ENCODE measurements at regions not wholly inside any gene's neighbourhood (a gene's known extent, or its start where the extent isn't known, plus 50 kb on each side); places are given as distances from the start of the nearest gene placed in this dataset.

DNA sequence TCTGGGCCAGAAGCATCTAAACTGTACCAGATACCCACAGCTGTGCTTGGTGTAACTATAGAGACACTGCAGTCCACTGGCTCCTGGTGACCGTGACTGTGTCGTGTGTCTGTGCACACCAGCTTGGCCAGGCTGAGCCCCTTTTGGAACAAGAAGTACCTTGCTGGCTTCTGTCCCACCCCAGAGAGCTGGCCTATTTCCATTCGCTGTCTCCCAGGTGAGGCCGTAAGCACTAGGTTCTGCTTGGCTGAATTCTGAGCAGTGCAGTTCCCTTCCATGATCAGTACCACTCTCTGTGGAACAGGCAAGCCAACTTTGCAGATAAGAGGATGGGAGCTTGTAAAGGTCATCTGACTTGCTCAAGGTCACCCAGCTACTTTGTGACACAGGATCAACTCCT lies 119.9 kb upstream of the DNAH14 start:
- Mint-ChIP-seq H3K36me3 (ENCODE audit: insufficient read depth, unreplicated experiment) (no peaks in the 10 kb centered on the region), H3K27me3 (ENCODE audit: insufficient read depth, unreplicated experiment) (no peaks in the 10 kb centered on the region), H3K4me3 (ENCODE audit: unreplicated experiment) (no peak overlapping the region), H3K9me3 (ENCODE audit: unreplicated experiment) (peaks cover 6% of the 10 kb centered on the region), H3K4me1 (ENCODE audit: low read depth, unreplicated experiment) (no peaks in the 10 kb centered on the region), H3K27ac (ENCODE audit: unreplicated experiment) (no peak overlapping the region)
- Histone ChIP-seq H3K4me3 (ENCODE audit: low read depth, low read length) (no peak overlapping the region), H3K27me3 (replicated peaks; ENCODE audit: control insufficient read depth, insufficient read depth, low read length) (no peaks in the 10 kb centered on the region), H3K36me3 (ENCODE audit: control insufficient read depth, insufficient read depth, low read length) (no peaks in the 10 kb centered on the region), H3K4me1 (no peaks in the 10 kb centered on the region), H3K9me3 (no peaks in the 10 kb centered on the region)
- CTCF ChIA-PET, result no interaction called here
- POLR2A ChIA-PET, result no interaction called here
- no peak for DNase-seq
- intact Hi-C loops (cut with micrococcal nuclease; ENCODE audit: unreplicated experiment), result no loop called here
- TF ChIP-seq, protein P1, sequence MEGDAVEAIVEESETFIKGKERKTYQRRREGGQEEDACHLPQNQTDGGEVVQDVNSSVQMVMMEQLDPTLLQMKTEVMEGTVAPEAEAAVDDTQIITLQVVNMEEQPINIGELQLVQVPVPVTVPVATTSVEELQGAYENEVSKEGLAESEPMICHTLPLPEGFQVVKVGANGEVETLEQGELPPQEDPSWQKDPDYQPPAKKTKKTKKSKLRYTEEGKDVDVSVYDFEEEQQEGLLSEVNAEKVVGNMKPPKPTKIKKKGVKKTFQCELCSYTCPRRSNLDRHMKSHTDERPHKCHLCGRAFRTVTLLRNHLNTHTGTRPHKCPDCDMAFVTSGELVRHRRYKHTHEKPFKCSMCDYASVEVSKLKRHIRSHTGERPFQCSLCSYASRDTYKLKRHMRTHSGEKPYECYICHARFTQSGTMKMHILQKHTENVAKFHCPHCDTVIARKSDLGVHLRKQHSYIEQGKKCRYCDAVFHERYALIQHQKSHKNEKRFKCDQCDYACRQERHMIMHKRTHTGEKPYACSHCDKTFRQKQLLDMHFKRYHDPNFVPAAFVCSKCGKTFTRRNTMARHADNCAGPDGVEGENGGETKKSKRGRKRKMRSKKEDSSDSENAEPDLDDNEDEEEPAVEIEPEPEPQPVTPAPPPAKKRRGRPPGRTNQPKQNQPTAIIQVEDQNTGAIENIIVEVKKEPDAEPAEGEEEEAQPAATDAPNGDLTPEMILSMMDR (IDR thresholded peaks at IDR 0.05; ENCODE audit: insufficient read depth in 1 of 2, low read depth in 1 of 2, low read length in 1 of 2, severe bottlenecking in 1 of 2, unreplicated experiment in 1 of 2), result no peak
- no TSS peak for BruUV-seq (replicated peaks)

DNA sequence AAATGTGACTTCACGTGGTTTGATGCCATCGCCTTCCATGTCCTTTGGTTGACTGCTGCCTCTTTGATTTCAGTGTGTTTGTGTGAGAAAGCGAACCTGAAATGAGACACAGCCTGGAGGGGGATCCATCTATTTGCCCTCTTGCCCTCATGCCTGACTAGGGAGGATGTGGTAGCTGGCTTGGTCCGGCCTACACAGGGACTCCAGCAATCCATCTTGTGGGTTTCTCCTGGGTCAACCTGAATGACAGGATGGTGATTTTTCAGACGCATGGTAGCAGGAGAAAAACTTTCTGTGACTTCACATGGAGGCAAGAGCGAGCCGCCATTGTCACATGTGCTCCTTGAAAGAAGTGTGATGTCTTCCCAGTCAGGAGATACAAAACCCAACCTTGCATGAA lies 117.9 kb upstream of the DNAH14 start:
- Mint-ChIP-seq H3K4me3 (ENCODE audit: unreplicated experiment) (no peak overlapping the region), H3K4me1 (ENCODE audit: low read depth, unreplicated experiment) (no peaks in the 10 kb centered on the region), H3K27me3 (ENCODE audit: insufficient read depth, unreplicated experiment) (no peaks in the 10 kb centered on the region), H3K9me3 (ENCODE audit: unreplicated experiment) (peaks cover 6% of the 10 kb centered on the region), H3K27ac (ENCODE audit: unreplicated experiment) (no peak overlapping the region), H3K36me3 (ENCODE audit: insufficient read depth, unreplicated experiment) (no peaks in the 10 kb centered on the region)
- ChIA-PET POLR2A (no interaction called here), CTCF (no interaction called here)
- Histone ChIP-seq H3K4me1 (no peaks in the 10 kb centered on the region), H3K9me3 (no peaks in the 10 kb centered on the region; the same call in 1 of the 2 replicates), H3K27me3 (replicated peaks; ENCODE audit: control insufficient read depth, insufficient read depth, low read length) (no peaks in the 10 kb centered on the region), H3K36me3 (ENCODE audit: control insufficient read depth, insufficient read depth, low read length) (no peaks in the 10 kb centered on the region), H3K4me3 (ENCODE audit: low read depth, low read length) (no peak overlapping the region)
- DNase-seq, result no peak
- BruUV-seq (replicated peaks), result no TSS peak
- intact Hi-C loops (cut with micrococcal nuclease; ENCODE audit: unreplicated experiment), result no loop called here
- TF ChIP-seq, protein P1 (IDR thresholded peaks at IDR 0.05; ENCODE audit: insufficient read depth in 1 of 2, low read depth in 1 of 2, low read length in 1 of 2, severe bottlenecking in 1 of 2, unreplicated experiment in 1 of 2), result no peak

DNA sequence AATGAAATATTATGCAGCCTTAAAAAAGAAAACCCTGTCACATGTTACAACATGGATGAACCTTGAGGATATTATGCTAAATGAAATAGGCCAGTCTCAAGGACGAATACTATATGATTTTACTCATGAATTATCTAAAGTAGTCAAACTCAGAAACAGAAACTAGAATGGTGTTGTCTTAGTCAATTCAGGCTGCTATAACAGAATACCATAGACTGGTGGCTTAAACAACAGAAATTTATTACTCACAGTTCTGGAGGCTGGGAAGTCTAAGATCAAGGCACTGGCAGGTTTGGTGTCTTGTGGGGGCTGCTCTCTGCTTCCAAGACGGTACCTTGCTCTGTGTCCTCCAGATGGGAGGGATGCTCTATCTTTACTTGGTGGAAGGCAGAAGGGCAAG lies 113.8 kb upstream of the DNAH14 start:
- POLR2A ChIA-PET, result no interaction called here
- Mint-ChIP-seq H3K4me1 (ENCODE audit: low read depth, unreplicated experiment) (peaks cover 7% of the 10 kb centered on the region), H3K27me3 (ENCODE audit: insufficient read depth, unreplicated experiment) (no peaks in the 10 kb centered on the region), H3K9me3 (ENCODE audit: unreplicated experiment) (peaks cover 12% of the 10 kb centered on the region), H3K36me3 (ENCODE audit: insufficient read depth, unreplicated experiment) (no peaks in the 10 kb centered on the region), H3K27ac (ENCODE audit: unreplicated experiment) (no peak overlapping the region), H3K4me3 (ENCODE audit: unreplicated experiment) (no peak overlapping the region)
- CTCF ChIA-PET, result no interaction called here
- no peaks in the 10 kb centered on the region for H3K4me1 ChIP-seq
- intact Hi-C loops (cut with micrococcal nuclease; ENCODE audit: unreplicated experiment), result no loop called here
- H3K27me3 ChIP-seq (replicated peaks; ENCODE audit: control insufficient read depth, insufficient read depth, low read length), result no peaks in the 10 kb centered on the region
- no peaks in the 10 kb centered on the region; the same call in 1 of the 2 replicates for H3K9me3 ChIP-seq
- no peaks in the 10 kb centered on the region for H3K36me3 ChIP-seq (ENCODE audit: control insufficient read depth, insufficient read depth, low read length)
- DNase-seq, result no peak
- no peak overlapping the region for H3K4me3 ChIP-seq (ENCODE audit: low read depth, low read length)
- TF ChIP-seq, protein P1 (IDR thresholded peaks at IDR 0.05; ENCODE audit: insufficient read depth in 1 of 2, low read depth in 1 of 2, low read length in 1 of 2, severe bottlenecking in 1 of 2, unreplicated experiment in 1 of 2), result no peak
- BruUV-seq (replicated peaks), result no TSS peak
